Neural progenitor cell (in vitro differentiated cells): ENCODE measurements at regions not wholly inside any gene's neighbourhood (a gene's known extent, or its start where the extent isn't known, plus 50 kb on each side); places are given as distances from the start of the nearest gene placed in this dataset.

Experiments
- DNase-seq: peaks from one replicate; pipeline ENCODE4 v3.0.0-alpha.2; 2016; ENCODE audit warnings: low spot score
- H2AFZ ChIP-seq: fragments of 200-600 bp; sonication (generic); replicated peaks from 2 replicates; pipeline ENCODE4 v1.6.1; 2016; ENCODE audit warnings: antibody characterized with exemption
- H3F3A ChIP-seq: fragments of 200-600 bp; sonication (generic); 2 replicates; pipeline ENCODE4 v1.6.1; 2016; ENCODE audit warnings: antibody characterized with exemption, low read depth
- H3K27ac ChIP-seq: fragments of 200-600 bp; sonication (generic); 2 replicates; pipeline ENCODE4 v1.5.1; 2016; ENCODE audit warnings: mild to moderate bottlenecking
- H3K27me3 ChIP-seq: fragments of 200-600 bp; sonication (generic); 2 replicates; pipeline ENCODE4 v1.6.1; 2016; ENCODE audit warnings: mild to moderate bottlenecking, moderate library complexity
- H3K36me3 ChIP-seq: fragments of 200-600 bp; sonication (generic); 2 replicates; pipeline ENCODE4 v1.5.1; 2016
- H3K4me1 ChIP-seq: fragments of 200-600 bp; sonication (generic); 2 replicates; pipeline ENCODE4 v1.6.1; 2016; ENCODE audit warnings: mixed run types
- H3K4me2 ChIP-seq: fragments of 200-600 bp; sonication (generic); 2 replicates; pipeline ENCODE4 v1.6.1; 2016
- H3K4me3 ChIP-seq: fragments of 200-600 bp; sonication (generic); 2 replicates; pipeline ENCODE4 v1.5.1; 2016
- H3K79me2 ChIP-seq: fragments of 200-600 bp; sonication (generic); 2 replicates; pipeline ENCODE4 v1.6.1; 2016; ENCODE audit warnings: low read depth
- H3K9ac ChIP-seq: fragments of 200-600 bp; sonication (generic); 2 replicates; pipeline ENCODE4 v1.6.1; 2016
- H3K9me3 ChIP-seq: fragments of 200-600 bp; sonication (generic); 2 replicates; pipeline ENCODE4 v1.5.1; 2016; ENCODE audit warnings: low read depth
- H4K20me1 ChIP-seq: fragments of 200-600 bp; sonication (generic); 2 replicates; pipeline ENCODE4 v1.6.1; 2016; ENCODE audit warnings: low read depth
- H3K27ac Mint-ChIP-seq: 3 replicates; pipeline ENCODE4 v1.8.0; 2021; ENCODE audit warnings: mixed read lengths
- H3K27me3 Mint-ChIP-seq: 2 replicates; pipeline ENCODE4 v1.8.0; 2022; ENCODE audit warnings: low read depth, mild to moderate bottlenecking, inconsistent platforms, moderate library complexity, mixed read lengths; ENCODE audit not compliant: insufficient read depth
- H3K36me3 Mint-ChIP-seq: 3 replicates; pipeline ENCODE4 v1.8.0; 2021; ENCODE audit warnings: mixed read lengths
- H3K4me1 Mint-ChIP-seq: 3 replicates; pipeline ENCODE4 v1.8.0; 2021; ENCODE audit warnings: mixed read lengths
- H3K4me3 Mint-ChIP-seq: 3 replicates; pipeline ENCODE4 v1.8.0; 2021; ENCODE audit warnings: mild to moderate bottlenecking, moderate library complexity, mixed read lengths
- H3K9me3 Mint-ChIP-seq: 3 replicates; pipeline ENCODE4 v1.8.0; 2020; ENCODE audit warnings: mixed read lengths
- CTCF ChIP-seq: fragments of 200-600 bp; sonication (generic); IDR thresholded peaks from 2 replicates; pipeline ENCODE4 v1.5.1; 2017; ENCODE audit warnings: antibody characterized with exemption, mild to moderate bottlenecking
- EZH2 ChIP-seq: fragments of 200-600 bp; sonication (generic); IDR thresholded peaks from 2 replicates; pipeline ENCODE4 v1.6.1; 2017; ENCODE audit warnings: antibody characterized with exemption, mild to moderate bottlenecking, moderate library complexity
- EZH2phosphoT487 ChIP-seq: fragments of 200-600 bp; sonication (generic); IDR thresholded peaks from 2 replicates; pipeline ENCODE4 v1.6.1; 2017; ENCODE audit warnings: antibody characterized with exemption

GRCh38 chr9:85117831-85118230, 448.3 kb downstream of the NTRK2 start:
- Histone ChIP-seq H3K27me3 (no peaks in the 10 kb centered on the region), H3K4me3 (no peak overlapping the region), H3K9me3 (peaks cover 5% of the 10 kb centered on the region), H3F3A (no peaks in the 10 kb centered on the region), H3K36me3 (no peaks in the 10 kb centered on the region), H2AFZ (no peak overlapping the region), H3K4me1 (no peaks in the 10 kb centered on the region), H3K4me2 (no peak overlapping the region), H3K79me2 (no peaks in the 10 kb centered on the region), H4K20me1 (no peaks in the 10 kb centered on the region), H3K9ac (no peak overlapping the region), H3K27ac (no peak overlapping the region)
- Mint-ChIP-seq H3K36me3 (no peaks in the 10 kb centered on the region), H3K9me3 (no peaks in the 10 kb centered on the region), H3K27ac (no peak overlapping the region), H3K4me3 (no peak overlapping the region), H3K4me1 (no peaks in the 10 kb centered on the region), H3K27me3 (no peaks in the 10 kb centered on the region)
- TF ChIP-seq CTCF (no peak), EZH2 (no peak), EZH2phosphoT487 (no peak)
- DNase-seq: no peak

GRCh38 chr9:85115473-85115872, 445.9 kb downstream of the NTRK2 start:
- Histone ChIP-seq H3K4me3 (no peak overlapping the region), H3F3A (no peaks in the 10 kb centered on the region), H3K79me2 (no peaks in the 10 kb centered on the region), H3K4me2 (no peak overlapping the region), H3K27me3 (no peaks in the 10 kb centered on the region), H4K20me1 (no peaks in the 10 kb centered on the region), H3K36me3 (no peaks in the 10 kb centered on the region), H3K27ac (no peak overlapping the region), H3K9me3 (no peaks in the 10 kb centered on the region), H3K4me1 (no peaks in the 10 kb centered on the region), H2AFZ (no peak overlapping the region), H3K9ac (no peak overlapping the region)
- no peak overlapping the region for H3K4me3 Mint-ChIP-seq
- no peaks in the 10 kb centered on the region for H3K36me3 Mint-ChIP-seq
- no peaks in the 10 kb centered on the region for H3K4me1 Mint-ChIP-seq
- H3K27me3 Mint-ChIP-seq: peaks cover 2% of the 10 kb centered on the region
- no peaks in the 10 kb centered on the region for H3K9me3 Mint-ChIP-seq
- no peak overlapping the region for H3K27ac Mint-ChIP-seq
- no peak for DNase-seq
- TF ChIP-seq EZH2phosphoT487 (no peak), EZH2 (no peak), CTCF (no peak)

GRCh38 chr9:85114799-85115198, 445.3 kb downstream of the NTRK2 start:
- H3K9ac ChIP-seq: no peak overlapping the region
- H3K9me3 ChIP-seq: no peaks in the 10 kb centered on the region
- H3K4me1 ChIP-seq: no peaks in the 10 kb centered on the region
- no peak overlapping the region for H3K4me3 Mint-ChIP-seq
- no peak overlapping the region for H2AFZ ChIP-seq
- no peak overlapping the region for H3K27ac Mint-ChIP-seq
- H3K4me1 Mint-ChIP-seq: no peaks in the 10 kb centered on the region
- H3K4me3 ChIP-seq: no peak overlapping the region
- H3K36me3 Mint-ChIP-seq: no peaks in the 10 kb centered on the region
- no peaks in the 10 kb centered on the region for H3K36me3 ChIP-seq
- DNase-seq: no peak
- no peak overlapping the region for H3K4me2 ChIP-seq
- H3K9me3 Mint-ChIP-seq: no peaks in the 10 kb centered on the region
- peaks cover 2% of the 10 kb centered on the region for H3K27me3 Mint-ChIP-seq
- H3K27me3 ChIP-seq: no peaks in the 10 kb centered on the region
- no peaks in the 10 kb centered on the region for H3F3A ChIP-seq
- TF ChIP-seq EZH2: no peak
- no peak for TF ChIP-seq CTCF
- TF ChIP-seq EZH2phosphoT487: no peak
- no peak overlapping the region for H3K27ac ChIP-seq
- no peaks in the 10 kb centered on the region for H3K79me2 ChIP-seq
- no peaks in the 10 kb centered on the region for H4K20me1 ChIP-seq
